Adrenal gland (tissue), 5 donors: ENCODE measurements at regions not wholly inside any gene's neighbourhood (a gene's known extent, or its start where the extent isn't known, plus 50 kb on each side); places are given as distances from the start of the nearest gene placed in this dataset.

ENCODE experiments used
- POLR2A ChIP-seq, 2 donors: fragments of 450-650 bp; IDR thresholded peaks; one replicate each; pipeline ENCODE4 v1.6.1; 2017; ENCODE audit warnings: antibody characterized with exemption in 2 of 2, mild to moderate bottlenecking in 2 of 2, moderate library complexity in 1 of 2
- TF ChIP-seq, protein P1 (sequence below), 6 experiments: fragments of 450-650 bp in 4 of 6; fragments of 200-600 bp in 2 of 6; sonication (generic) in 1 of 6; IDR thresholded peaks; 1 replicate in 5 of 6; 2 replicates in 1 of 6; pipeline versions ENCODE4 v1.5.1 to v1.8.0; 2016 to 2021; ENCODE audit warnings: antibody characterized with exemption in 6 of 6, mild to moderate bottlenecking in 2 of 6, moderate library complexity in 1 of 6
- donor health status: DM: no; HTN: no; CAD: no.

DNA sequence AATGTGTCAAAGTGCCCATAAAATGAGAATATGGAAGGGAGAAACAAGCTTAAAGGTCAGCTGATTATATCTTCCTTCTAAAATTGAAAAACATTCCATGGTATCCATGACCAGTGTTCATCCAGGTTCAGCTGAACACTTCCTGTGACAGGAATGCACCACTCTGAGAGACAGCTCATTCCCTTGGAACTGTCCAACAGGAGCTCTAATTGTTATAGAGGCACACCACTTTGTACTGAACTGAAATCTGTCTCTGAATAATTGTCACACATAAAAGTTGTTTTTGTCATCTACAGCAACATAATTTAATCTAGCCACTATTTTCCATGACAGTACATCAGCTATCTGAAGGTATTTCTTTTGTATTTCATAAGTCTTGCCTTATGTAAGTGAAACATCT lies 195.9 kb upstream of the ZNF804A start:
- TF ChIP-seq, protein P1, sequence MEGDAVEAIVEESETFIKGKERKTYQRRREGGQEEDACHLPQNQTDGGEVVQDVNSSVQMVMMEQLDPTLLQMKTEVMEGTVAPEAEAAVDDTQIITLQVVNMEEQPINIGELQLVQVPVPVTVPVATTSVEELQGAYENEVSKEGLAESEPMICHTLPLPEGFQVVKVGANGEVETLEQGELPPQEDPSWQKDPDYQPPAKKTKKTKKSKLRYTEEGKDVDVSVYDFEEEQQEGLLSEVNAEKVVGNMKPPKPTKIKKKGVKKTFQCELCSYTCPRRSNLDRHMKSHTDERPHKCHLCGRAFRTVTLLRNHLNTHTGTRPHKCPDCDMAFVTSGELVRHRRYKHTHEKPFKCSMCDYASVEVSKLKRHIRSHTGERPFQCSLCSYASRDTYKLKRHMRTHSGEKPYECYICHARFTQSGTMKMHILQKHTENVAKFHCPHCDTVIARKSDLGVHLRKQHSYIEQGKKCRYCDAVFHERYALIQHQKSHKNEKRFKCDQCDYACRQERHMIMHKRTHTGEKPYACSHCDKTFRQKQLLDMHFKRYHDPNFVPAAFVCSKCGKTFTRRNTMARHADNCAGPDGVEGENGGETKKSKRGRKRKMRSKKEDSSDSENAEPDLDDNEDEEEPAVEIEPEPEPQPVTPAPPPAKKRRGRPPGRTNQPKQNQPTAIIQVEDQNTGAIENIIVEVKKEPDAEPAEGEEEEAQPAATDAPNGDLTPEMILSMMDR (IDR thresholded peaks at IDR 0.05): no peak
- TF ChIP-seq POLR2A (IDR thresholded peaks at IDR 0.05): no peak
